ENCODE measurements at regions not wholly inside any gene's neighbourhood (a gene's known extent, or its start where the extent isn't known, plus 50 kb on each side); places are given as distances from the start of the nearest gene placed in this dataset.

DNA sequence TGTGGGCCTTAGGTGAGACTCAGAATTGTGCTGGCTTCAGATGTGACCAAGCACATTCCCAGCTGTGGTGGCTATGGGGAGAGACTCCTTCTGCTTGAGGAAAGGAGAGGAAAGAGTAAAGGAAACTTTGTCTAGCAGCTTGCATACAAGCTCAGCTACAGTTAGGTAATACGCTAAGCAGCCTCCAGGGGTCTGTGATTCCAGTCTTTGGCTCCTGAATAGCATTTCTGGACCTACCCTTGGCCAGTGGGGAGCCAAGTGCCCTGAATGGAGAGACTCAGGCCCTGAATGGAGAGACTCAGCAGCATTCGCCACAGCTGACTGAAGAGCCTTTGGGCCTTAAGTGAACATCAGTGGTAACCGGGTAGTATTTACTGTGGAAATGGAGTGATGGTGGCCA lies 227.4 kb upstream of the CDH7 start:
- Mint-ChIP-seq H3K4me1 (ENCODE audit: low read depth in 2 of 2) (no peaks in the 10 kb centered on the region), H3K27ac (no peak overlapping the region), H3K36me3 (ENCODE audit: insufficient read depth) (no peaks in the 10 kb centered on the region), H3K27me3 (no peaks in the 10 kb centered on the region), H3K4me3 (no peak overlapping the region), H3K9me3 (peaks cover 2 to 12% of the 10 kb centered on the region in 2 donors)
- ATAC-seq (replicated peaks) = no peak
- DNase-seq = no peak

DNA sequence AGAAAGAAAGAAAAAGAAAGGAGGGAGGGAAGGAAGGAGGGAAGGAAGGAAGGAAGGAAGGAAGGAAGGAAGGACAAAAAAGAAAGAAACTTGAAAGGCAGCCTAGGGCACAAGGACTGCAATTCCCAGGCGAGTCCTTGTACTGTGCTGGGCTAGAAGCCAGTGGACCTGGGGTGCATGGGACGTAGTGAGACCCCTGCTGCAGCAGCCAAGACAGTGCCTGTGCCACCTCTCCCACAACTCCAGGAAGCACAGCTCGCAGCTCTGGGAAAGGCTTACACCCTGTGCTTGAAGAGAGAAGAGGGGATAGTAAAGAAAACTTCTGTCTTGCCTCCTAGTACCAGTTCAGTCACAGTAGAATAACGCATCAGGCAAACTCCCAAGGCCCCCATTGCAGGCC lies 227.9 kb upstream of the CDH7 start:
- Mint-ChIP-seq H3K4me1 (ENCODE audit: low read depth in 2 of 2) (no peaks in the 10 kb centered on the region), H3K4me3 (no peak overlapping the region), H3K27ac (no peak overlapping the region), H3K9me3 (peaks cover 2 to 12% of the 10 kb centered on the region in 2 donors), H3K27me3 (no peaks in the 10 kb centered on the region), H3K36me3 (ENCODE audit: insufficient read depth) (no peaks in the 10 kb centered on the region)
- no peak for DNase-seq
- no peak for ATAC-seq (replicated peaks)

DNA sequence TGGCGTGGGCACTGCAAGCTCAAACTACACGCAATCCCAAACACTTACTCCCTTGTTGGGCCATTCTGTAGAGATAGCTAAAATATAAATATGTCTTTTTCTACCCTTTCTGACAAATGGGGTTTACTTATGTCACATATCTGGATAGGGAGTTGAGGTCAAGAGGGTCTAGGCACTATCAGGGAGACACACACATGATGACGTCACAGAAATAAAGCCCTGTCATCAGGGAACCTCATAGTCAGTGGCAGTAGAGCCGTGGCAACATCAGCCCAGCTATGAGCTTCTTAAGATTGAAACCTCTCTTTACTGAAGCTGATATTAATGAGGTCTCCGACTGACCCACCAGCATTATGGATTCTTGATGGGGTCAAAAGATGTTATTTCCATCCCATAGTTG lies 234.6 kb upstream of the CDH7 start:
- H3K4me3 Mint-ChIP-seq = no peak overlapping the region
- ATAC-seq (replicated peaks) = no peak

DNA sequence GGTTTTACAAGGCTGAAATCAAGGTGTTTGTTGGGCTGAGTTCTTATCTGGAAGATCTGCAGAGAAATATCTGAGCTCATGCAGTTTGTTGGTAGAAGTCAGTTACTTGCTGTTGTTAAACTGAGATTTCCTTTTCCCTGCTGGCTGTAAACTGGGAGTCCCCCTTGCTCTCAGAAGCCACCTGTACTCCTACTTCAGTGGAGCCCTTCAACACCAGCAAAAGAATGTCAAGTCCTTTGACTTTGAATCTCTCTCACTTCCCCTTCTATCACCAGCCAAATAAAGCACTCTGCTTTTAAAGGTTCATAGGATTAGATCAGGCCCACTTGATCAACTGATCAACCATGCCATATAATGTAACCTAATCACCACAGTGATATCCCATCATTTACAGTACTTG lies 252.2 kb upstream of the CDH7 start:
- Mint-ChIP-seq H3K4me3 (no peak overlapping the region), H3K9me3 (peaks cover 0 to 3% of the 10 kb centered on the region in 2 donors)
- ATAC-seq (replicated peaks) = no peak

More for the DNA sequence above, 234.6 kb upstream of the CDH7 start:
- Mint-ChIP-seq H3K27me3 (no peaks in the 10 kb centered on the region), H3K27ac (no peak overlapping the region), H3K9me3 (no peaks in the 10 kb centered on the region), H3K4me1 (ENCODE audit: low read depth in 2 of 2) (no peaks in the 10 kb centered on the region), H3K36me3 (ENCODE audit: insufficient read depth) (no peaks in the 10 kb centered on the region)
- no peak for DNase-seq

DNA sequence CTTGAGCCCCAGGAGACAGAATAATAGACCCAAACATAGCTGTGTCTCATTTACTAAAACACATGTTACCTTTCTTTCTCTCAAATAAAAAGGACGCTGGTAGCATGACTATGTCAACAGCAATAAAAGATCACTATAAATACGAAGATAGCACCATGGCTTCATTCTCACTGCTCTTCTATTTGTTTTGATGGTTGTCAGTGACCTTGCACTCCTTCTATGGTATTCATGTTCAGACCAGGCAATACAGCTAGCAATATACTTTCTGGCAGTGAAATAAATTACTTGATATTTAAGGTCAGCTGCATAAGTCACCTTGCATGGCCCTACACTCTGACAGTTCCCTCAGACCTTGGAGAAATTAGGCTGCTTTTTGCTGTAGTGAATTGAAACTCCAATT lies 263.2 kb upstream of the CDH7 start:
- DNase-seq (no peak), ATAC-seq (replicated peaks) (no peak)
- H3K4me1 Mint-ChIP-seq (ENCODE audit: low read depth in 2 of 2) = no peaks in the 10 kb centered on the region
- peaks cover 0 to 4% of the 10 kb centered on the region in 2 donors for H3K9me3 Mint-ChIP-seq
- no peaks in the 10 kb centered on the region for H3K36me3 Mint-ChIP-seq (ENCODE audit: insufficient read depth)
- H3K27me3 Mint-ChIP-seq = no peaks in the 10 kb centered on the region
- H3K27ac Mint-ChIP-seq = no peak overlapping the region
- H3K4me3 Mint-ChIP-seq = no peak overlapping the region

More for the DNA sequence above, 252.2 kb upstream of the CDH7 start:
- no peak for DNase-seq
- Mint-ChIP-seq H3K4me1 (ENCODE audit: low read depth in 2 of 2) (no peaks in the 10 kb centered on the region), H3K27ac (no peak overlapping the region), H3K27me3 (no peaks in the 10 kb centered on the region), H3K36me3 (ENCODE audit: insufficient read depth) (no peaks in the 10 kb centered on the region)

DNA sequence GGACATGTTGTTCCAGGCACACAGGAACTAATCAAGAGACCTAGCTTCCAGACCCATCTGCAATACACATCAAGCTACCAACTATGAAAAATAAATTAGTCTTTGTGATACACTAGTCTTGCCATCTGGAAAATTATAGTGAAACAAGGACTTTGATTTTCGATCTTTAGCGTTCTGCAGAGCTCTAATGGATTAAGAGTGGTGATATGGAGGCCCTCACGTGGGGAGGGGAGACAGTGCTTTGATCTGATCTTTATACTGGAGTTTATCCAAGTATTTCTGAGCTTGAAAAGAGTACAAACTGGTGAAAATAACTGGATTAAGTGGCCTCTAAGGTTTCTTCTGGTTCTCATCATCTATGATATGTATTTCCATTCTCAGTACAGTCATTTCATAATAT lies 273.4 kb upstream of the CDH7 start:
- H3K4me3 Mint-ChIP-seq = no peak overlapping the region
- ATAC-seq (replicated peaks) = no peak
- H3K4me1 Mint-ChIP-seq (ENCODE audit: low read depth in 2 of 2) = no peaks in the 10 kb centered on the region
- no peak overlapping the region for H3K27ac Mint-ChIP-seq
- H3K36me3 Mint-ChIP-seq (ENCODE audit: insufficient read depth) = no peaks in the 10 kb centered on the region
- peaks cover 8 to 9% of the 10 kb centered on the region in 2 donors for H3K9me3 Mint-ChIP-seq
- DNase-seq = no peak
- no peaks in the 10 kb centered on the region for H3K27me3 Mint-ChIP-seq

DNA sequence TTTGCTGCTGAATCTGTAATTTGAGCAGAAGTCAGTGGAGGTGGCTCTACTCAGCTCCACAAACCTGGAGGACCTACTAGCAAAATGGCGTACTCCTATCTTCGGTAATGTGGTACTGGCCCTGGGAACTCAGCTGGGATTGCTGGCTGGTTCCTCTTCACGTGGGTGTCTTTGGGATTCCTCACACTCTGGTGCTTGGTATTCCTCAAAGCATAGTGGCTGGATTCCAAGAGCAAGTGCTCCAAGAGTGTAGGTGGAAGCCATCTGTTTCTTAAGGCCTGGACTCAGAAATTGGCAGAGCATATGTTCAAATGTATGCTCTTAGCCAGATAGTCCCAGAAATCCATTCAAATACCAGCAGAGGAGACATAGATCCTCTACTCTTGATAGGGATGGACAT lies 281.9 kb upstream of the CDH7 start:
- Mint-ChIP-seq H3K4me1 (ENCODE audit: low read depth in 2 of 2) (no peaks in the 10 kb centered on the region), H3K36me3 (ENCODE audit: insufficient read depth) (no peaks in the 10 kb centered on the region), H3K9me3 (peaks cover 2 to 8% of the 10 kb centered on the region in 2 donors), H3K27me3 (no peaks in the 10 kb centered on the region), H3K27ac (no peak overlapping the region), H3K4me3 (no peak overlapping the region)
- ATAC-seq (replicated peaks) (no peak), DNase-seq (no peak)

DNA sequence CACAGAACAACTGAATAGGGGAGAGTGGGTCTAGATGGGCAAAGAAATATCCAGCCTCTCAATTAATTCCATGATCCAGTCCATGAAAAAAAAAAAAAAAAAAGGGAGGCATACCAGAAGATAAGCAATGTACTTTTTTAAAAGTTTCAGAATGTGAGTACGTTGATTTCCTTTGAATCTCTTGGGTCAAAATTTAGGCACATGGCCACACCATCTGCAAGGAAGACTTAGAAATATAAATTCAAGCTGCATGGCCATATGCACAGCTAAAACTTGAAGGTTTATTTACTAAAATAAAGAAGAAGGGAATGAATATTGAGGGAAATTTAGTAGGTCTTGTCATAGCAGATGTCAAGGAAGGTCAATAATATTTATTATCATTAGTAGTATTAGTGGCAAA lies 286.5 kb upstream of the CDH7 start:
- no peaks in the 10 kb centered on the region for H3K36me3 Mint-ChIP-seq (ENCODE audit: insufficient read depth)
- DNase-seq = no peak
- no peak overlapping the region for H3K4me3 Mint-ChIP-seq
- peaks cover 5 to 8% of the 10 kb centered on the region in 2 donors for H3K9me3 Mint-ChIP-seq
- no peaks in the 10 kb centered on the region for H3K27me3 Mint-ChIP-seq
- no peak overlapping the region for H3K27ac Mint-ChIP-seq
- H3K4me1 Mint-ChIP-seq (ENCODE audit: low read depth in 2 of 2) = no peaks in the 10 kb centered on the region
- no peak for ATAC-seq (replicated peaks)

DNA sequence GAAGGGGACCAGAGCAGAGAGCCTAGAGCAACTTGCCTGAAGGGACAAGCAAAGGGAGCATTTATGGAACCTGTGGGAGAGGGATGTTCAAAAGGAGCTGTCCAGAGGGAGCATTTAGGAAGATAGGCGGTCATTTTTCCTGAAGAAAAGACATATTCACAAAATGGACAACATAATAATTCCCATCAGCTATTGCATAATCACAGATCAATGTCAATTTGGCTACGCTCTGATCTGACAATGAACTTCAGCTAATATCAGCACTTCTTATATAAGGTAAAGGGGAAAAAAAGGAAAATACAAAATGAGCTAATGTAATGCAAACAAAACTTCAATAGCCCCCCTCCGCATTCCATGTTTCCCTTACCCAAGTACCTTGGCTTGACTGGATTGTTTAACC lies 291.1 kb upstream of the CDH7 start:
- no peak for ATAC-seq (replicated peaks)
- no peaks in the 10 kb centered on the region for H3K4me1 Mint-ChIP-seq (ENCODE audit: low read depth in 2 of 2)

DNA sequence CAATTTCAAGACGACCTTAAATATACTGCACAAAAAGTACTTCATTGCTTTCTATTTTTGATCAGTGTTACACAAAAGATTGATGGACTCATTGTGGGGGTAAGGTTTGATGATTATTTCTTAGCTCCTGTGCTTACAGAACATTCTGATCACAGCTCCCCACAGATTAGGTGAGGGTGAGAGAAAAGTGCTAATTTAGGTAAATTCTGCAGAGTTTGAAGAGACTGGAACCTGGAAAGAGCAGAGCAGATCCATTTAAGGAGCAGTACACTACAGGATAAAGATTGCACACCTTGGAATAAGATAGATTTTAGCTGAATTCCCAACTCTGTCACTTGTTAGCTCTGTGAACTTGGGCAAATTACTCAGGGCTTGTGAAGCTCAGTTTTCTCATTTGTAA lies 291.9 kb upstream of the CDH7 start:
- no peak overlapping the region for H3K27ac Mint-ChIP-seq
- H3K4me1 Mint-ChIP-seq (ENCODE audit: low read depth in 2 of 2) = no peaks in the 10 kb centered on the region
- H3K9me3 Mint-ChIP-seq = peaks cover 0 to 8% of the 10 kb centered on the region in 2 donors
- no peaks in the 10 kb centered on the region for H3K27me3 Mint-ChIP-seq
- no peak for ATAC-seq (replicated peaks)
- no peak for DNase-seq
- H3K36me3 Mint-ChIP-seq (ENCODE audit: insufficient read depth) = no peaks in the 10 kb centered on the region
- H3K4me3 Mint-ChIP-seq = no peak overlapping the region

More for the DNA sequence above, 291.1 kb upstream of the CDH7 start:
- Mint-ChIP-seq H3K9me3 (peaks cover 0 to 8% of the 10 kb centered on the region in 2 donors), H3K4me3 (no peak overlapping the region), H3K27me3 (no peaks in the 10 kb centered on the region), H3K27ac (no peak overlapping the region), H3K36me3 (ENCODE audit: insufficient read depth) (no peaks in the 10 kb centered on the region)
- DNase-seq = no peak

DNA sequence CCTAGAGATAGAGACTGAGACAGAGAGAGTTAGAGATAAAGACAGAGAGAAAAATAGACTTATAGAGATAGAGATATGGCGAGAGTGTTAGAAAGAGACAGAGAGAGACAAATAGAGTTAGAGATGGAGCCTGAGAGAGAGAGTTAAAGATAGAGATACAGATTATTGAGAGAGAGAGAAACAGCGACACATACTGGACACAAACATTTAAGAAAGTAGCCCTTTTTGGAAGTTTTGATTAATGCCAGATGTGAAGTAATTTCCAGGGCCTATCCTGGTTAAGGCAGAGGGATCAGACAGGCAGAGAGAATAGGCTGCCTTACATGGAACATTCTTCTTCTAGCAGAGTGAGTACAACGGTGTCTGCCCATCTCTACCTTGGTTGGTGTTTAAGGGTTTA lies 311.6 kb upstream of the CDH7 start:
- no peaks in the 10 kb centered on the region for H3K27me3 Mint-ChIP-seq
- no peaks in the 10 kb centered on the region for H3K4me1 Mint-ChIP-seq (ENCODE audit: low read depth in 2 of 2)
- no peak overlapping the region for H3K4me3 Mint-ChIP-seq
- no peak for ATAC-seq (replicated peaks)
- no peak overlapping the region for H3K27ac Mint-ChIP-seq
- no peaks in the 10 kb centered on the region for H3K36me3 Mint-ChIP-seq (ENCODE audit: insufficient read depth)
- no peak for DNase-seq
- peaks cover 10 to 17% of the 10 kb centered on the region in 2 donors for H3K9me3 Mint-ChIP-seq

DNA sequence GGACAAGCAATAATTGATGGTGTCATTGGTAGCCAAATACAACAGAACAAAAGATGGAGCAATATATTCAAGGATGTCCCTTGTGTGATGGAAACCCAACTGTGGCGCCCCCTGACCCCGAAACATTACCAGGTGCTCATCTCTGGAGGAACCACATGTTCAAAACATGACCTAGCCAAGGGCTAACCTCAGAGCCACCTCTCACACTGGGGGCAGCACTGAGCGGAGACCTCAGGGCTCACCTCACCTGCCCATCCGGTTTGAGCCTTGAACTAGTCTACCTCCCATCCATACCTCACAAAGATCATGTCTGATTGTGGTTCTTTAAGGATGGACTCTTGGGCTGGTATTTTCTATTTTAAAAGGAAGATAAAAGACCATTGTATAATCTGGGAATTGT lies 314.4 kb upstream of the CDH7 start:
- no peaks in the 10 kb centered on the region for H3K36me3 Mint-ChIP-seq (ENCODE audit: insufficient read depth)
- no peak overlapping the region for H3K27ac Mint-ChIP-seq
- peaks cover 2 to 8% of the 10 kb centered on the region in 2 donors for H3K9me3 Mint-ChIP-seq
- ATAC-seq (replicated peaks) (no peak), DNase-seq (no peak)
- no peak overlapping the region for H3K4me3 Mint-ChIP-seq
- no peaks in the 10 kb centered on the region for H3K4me1 Mint-ChIP-seq (ENCODE audit: low read depth in 2 of 2)
- H3K27me3 Mint-ChIP-seq = no peaks in the 10 kb centered on the region

DNA sequence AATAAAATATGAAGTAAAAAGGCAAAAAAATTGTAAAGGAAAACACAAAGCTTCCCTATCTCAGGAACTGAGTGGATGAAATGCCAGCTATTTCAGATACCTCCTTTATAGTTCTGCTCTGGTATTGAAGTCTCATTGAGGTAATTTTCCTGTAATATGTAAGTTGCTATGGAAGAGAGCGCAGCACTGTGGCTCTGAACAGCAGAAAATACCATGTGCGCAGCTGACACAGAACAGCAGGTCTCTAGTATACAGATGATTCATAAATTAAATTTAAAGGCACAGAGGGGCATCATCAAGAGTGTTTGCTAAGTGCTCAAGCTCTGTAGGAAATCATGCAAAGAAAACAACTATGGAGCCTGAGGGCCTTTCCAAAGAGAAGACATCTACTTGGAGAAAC lies 315.3 kb upstream of the CDH7 start:
- no peaks in the 10 kb centered on the region for H3K27me3 Mint-ChIP-seq
- H3K4me1 Mint-ChIP-seq (ENCODE audit: low read depth in 2 of 2) = no peaks in the 10 kb centered on the region
- H3K27ac Mint-ChIP-seq = no peak overlapping the region
- H3K36me3 Mint-ChIP-seq (ENCODE audit: insufficient read depth) = no peaks in the 10 kb centered on the region
- H3K4me3 Mint-ChIP-seq = no peak overlapping the region
- peaks cover 2 to 8% of the 10 kb centered on the region in 2 donors for H3K9me3 Mint-ChIP-seq
- ATAC-seq (replicated peaks) (no peak), DNase-seq (no peak)

DNA sequence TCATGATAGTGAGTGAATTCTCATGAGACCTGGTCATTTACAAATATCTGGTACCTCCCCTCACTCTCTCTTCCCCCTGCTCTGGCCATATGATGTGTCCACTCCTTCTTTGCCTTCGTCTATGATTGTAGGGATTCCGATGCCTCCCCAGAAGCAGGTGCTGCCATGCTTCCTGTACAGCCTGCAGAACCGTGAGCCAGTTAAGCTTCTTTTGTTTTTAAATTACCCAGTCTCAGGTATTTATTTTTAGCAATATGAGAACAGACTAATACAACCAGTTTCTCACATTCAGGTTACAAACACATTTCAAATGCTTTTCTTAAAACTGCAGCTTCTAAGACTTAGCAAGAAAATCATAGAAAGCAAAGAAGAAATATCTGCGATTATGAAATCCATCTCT lies 321.2 kb upstream of the CDH7 start:
- H3K27ac Mint-ChIP-seq = no peak overlapping the region
- H3K9me3 Mint-ChIP-seq = peaks cover 0 to 12% of the 10 kb centered on the region in 2 donors
- H3K27me3 Mint-ChIP-seq = no peaks in the 10 kb centered on the region
- no peak overlapping the region for H3K4me3 Mint-ChIP-seq
- no peaks in the 10 kb centered on the region for H3K4me1 Mint-ChIP-seq (ENCODE audit: low read depth in 2 of 2)
- no peak for DNase-seq
- no peaks in the 10 kb centered on the region for H3K36me3 Mint-ChIP-seq (ENCODE audit: insufficient read depth)
- ATAC-seq (replicated peaks) = no peak

DNA sequence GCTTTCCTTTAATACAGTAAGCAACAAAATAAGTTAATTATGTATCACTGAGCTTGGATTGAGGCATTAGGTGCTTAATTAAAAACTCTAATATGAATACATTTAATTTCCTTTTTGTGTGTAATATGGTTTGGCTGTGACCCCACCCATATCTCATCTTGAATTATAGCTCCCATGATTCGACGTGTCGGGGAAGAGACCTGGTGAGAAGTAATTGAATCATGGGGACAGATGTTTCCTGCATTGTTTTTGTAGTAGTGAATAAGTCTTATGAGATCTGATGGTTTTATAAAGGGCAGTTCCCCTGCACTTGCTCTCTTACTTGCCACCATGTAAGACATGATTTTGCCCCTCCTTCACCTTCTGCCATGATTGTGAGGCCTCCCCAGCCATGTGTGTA lies 325.4 kb upstream of the CDH7 start:
- DNase-seq = no peak
- no peak overlapping the region for H3K27ac Mint-ChIP-seq
- no peak for ATAC-seq (replicated peaks)
- peaks cover 9 to 12% of the 10 kb centered on the region in 2 donors for H3K9me3 Mint-ChIP-seq
- H3K27me3 Mint-ChIP-seq = no peaks in the 10 kb centered on the region
- no peaks in the 10 kb centered on the region for H3K36me3 Mint-ChIP-seq (ENCODE audit: insufficient read depth)
- H3K4me1 Mint-ChIP-seq (ENCODE audit: low read depth in 2 of 2) = no peaks in the 10 kb centered on the region
- H3K4me3 Mint-ChIP-seq = no peak overlapping the region

Data from effector memory CD8-positive, alpha-beta T cell (primary cell).